22Rv1 (cell line): ENCODE measurements at regions not wholly inside any gene's neighbourhood (a gene's known extent, or its start where the extent isn't known, plus 50 kb on each side); places are given as distances from the start of the nearest gene placed in this dataset.

Experiments
- CTCF ChIP-seq: fragments of 450-650 bp; IDR thresholded peaks from 2 replicates; pipeline ENCODE4 v1.5.1; 2017; ENCODE audit warnings: mild to moderate bottlenecking
- ZFX ChIP-seq: fragments of 450-650 bp; IDR thresholded peaks from 2 replicates; pipeline ENCODE4 v1.6.1; 2017; ENCODE audit warnings: antibody characterized with exemption, borderline replicate concordance

- TF ChIP-seq CTCF (no peak), ZFX (no peak)
These were observed 259.3 kb upstream of the TCERG1L start for GRCh38 chr10:131570716-131571307.
